Colonic mucosa (tissue), 4 donors: ENCODE measurements at regions not wholly inside any gene's neighbourhood (a gene's known extent, or its start where the extent isn't known, plus 50 kb on each side); places are given as distances from the start of the nearest gene placed in this dataset.

Source experiments
- DNase-seq: peaks from one replicate; pipeline ENCODE4 v3.0.0-alpha.2; 2020
- H3K27ac ChIP-seq: fragments of 200-600 bp; one replicate; pipeline ENCODE4 v1.8.0; 2021
- H3K27me3 ChIP-seq: fragments of 200-600 bp; one replicate; pipeline ENCODE4 v1.8.0; 2021
- H3K36me3 ChIP-seq: fragments of 200-600 bp; one replicate; pipeline ENCODE4 v1.8.0; 2021
- H3K4me1 ChIP-seq: fragments of 200-600 bp; one replicate; pipeline ENCODE4 v1.8.0; 2021; ENCODE audit warnings: mild to moderate bottlenecking
- H3K4me3 ChIP-seq: fragments of 200-600 bp; one replicate; pipeline ENCODE4 v1.8.0; 2021
- H3K9ac ChIP-seq, 2 donors: one replicate each; pipeline ENCODE4 v1.7.0; 2013; ENCODE audit warnings: control low read depth in 2 of 2, low read depth in 2 of 2, low read length in 2 of 2
- H3K9me3 ChIP-seq: fragments of 200-600 bp; one replicate; pipeline ENCODE4 v1.8.0; 2021
- intact Hi-C: fragments of 100-400 bp; cut with DNase I; formaldehyde crosslinking; loops from one replicate; pipeline ENCODE4 v1.14.1; 2022
- TF ChIP-seq, protein P1 (sequence below): fragments of 200-600 bp; IDR thresholded peaks from one replicate; pipeline ENCODE4 v1.8.0; 2022; ENCODE audit warnings: antibody characterized with exemption, mild to moderate bottlenecking
- donor health status: healthy.
- donor health status: DM: no; HTN: no; CAD: no.
- donor health status: DM: no; HTN: no; CAD: no.

DNA sequence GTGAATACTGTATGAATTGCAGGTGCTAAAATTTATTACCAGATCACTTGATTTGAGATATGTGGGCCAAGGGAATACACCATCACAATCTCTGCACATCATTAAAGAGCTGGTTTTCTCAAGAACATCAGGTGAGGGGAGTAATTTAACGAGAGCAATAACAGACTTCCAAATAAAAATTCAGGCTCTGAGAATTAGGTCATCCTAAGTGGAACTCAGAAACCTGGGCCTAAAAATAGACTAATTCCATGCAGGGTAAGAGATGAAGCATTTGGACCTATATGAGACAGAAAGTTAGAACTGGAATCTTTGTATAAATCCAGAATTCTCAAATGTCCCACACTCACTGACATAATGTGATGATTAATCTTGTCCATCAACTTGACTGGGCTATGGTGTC is 331.1 kb downstream of the ZNF621 start:
- H3K9me3 ChIP-seq, result no peaks in the 10 kb centered on the region
- TF ChIP-seq, protein P1, sequence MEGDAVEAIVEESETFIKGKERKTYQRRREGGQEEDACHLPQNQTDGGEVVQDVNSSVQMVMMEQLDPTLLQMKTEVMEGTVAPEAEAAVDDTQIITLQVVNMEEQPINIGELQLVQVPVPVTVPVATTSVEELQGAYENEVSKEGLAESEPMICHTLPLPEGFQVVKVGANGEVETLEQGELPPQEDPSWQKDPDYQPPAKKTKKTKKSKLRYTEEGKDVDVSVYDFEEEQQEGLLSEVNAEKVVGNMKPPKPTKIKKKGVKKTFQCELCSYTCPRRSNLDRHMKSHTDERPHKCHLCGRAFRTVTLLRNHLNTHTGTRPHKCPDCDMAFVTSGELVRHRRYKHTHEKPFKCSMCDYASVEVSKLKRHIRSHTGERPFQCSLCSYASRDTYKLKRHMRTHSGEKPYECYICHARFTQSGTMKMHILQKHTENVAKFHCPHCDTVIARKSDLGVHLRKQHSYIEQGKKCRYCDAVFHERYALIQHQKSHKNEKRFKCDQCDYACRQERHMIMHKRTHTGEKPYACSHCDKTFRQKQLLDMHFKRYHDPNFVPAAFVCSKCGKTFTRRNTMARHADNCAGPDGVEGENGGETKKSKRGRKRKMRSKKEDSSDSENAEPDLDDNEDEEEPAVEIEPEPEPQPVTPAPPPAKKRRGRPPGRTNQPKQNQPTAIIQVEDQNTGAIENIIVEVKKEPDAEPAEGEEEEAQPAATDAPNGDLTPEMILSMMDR, result no peak

DNA sequence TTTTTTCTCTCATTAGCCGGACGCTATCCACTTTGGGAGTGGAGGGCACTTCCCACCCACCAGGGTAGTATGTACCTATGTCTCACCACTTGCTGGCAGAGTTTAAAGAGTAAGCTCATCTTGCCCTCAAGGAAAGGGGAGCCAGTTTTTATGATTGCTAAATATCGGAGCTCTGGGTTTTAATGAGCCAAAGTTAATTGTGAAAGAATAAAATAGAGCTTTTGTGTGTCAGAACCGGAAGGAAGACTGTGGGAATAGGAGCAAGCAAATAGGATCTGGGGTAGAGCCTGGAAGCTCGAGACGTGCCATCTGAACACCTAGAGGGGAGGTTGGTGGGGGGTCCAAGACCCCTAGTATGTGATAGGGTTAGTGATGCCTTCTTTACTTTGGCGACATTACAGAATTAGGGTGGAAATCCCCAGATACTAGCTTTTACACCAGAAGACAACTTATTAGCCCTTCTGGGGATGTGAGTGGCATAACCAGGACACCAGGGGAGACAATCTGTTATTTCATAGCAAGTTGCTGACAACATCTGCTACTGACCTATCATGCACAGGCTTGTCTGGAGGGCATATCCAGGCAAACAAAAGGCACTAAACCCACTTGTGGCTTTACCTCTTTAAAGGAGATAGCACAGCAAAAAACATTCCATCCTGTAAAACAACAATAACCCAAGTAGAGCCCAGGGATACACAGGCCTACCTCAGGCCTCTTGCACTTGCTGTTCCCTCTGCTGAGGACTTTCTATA is 333.8 kb downstream of the ZNF621 start:
- no peaks in the 10 kb centered on the region for H3K9me3 ChIP-seq
- no peak overlapping the region for H3K27ac ChIP-seq
- intact Hi-C loops, result no loop called here
- H3K4me3 ChIP-seq, result no peak overlapping the region
- H3K4me1 ChIP-seq, result no peaks in the 10 kb centered on the region
- H3K9ac ChIP-seq, result no peak overlapping the region
- TF ChIP-seq, protein P1, result no peak
- no peaks in the 10 kb centered on the region for H3K27me3 ChIP-seq
- DNase-seq, result no peak
- no peaks in the 10 kb centered on the region for H3K36me3 ChIP-seq

More for the DNA sequence above, 331.1 kb downstream of the ZNF621 start:
- Histone ChIP-seq H3K4me3 (no peak overlapping the region), H3K9ac (no peak overlapping the region), H3K36me3 (no peaks in the 10 kb centered on the region), H3K27me3 (no peaks in the 10 kb centered on the region), H3K27ac (no peak overlapping the region), H3K4me1 (no peaks in the 10 kb centered on the region)
- DNase-seq, result no peak
- intact Hi-C loops, result no loop called here

DNA sequence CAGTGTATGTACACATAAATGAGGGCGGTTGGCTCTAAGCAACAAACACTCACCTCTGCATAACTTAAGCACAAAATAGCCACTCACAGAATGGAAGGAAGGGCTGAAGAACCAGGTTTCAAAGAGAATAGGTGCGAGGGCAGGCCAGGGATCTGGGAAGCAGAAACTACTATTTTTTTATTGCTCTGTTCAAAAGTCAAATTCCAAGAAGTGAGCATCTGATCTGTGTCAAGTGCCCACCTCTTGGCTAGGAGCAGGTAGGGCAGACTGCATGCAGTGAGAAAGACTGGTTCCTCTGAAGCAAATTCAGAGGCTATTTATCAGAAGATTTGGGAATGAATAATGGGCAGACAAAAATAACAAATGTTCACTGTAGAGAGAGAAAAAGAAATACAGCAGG is 336.4 kb upstream of the CTNNB1 start:
- TF ChIP-seq, protein P1, result no peak
- no peaks in the 10 kb centered on the region for H3K9me3 ChIP-seq
- no peak overlapping the region for H3K4me3 ChIP-seq
- H3K27me3 ChIP-seq, result no peaks in the 10 kb centered on the region
- no peak overlapping the region for H3K27ac ChIP-seq
- DNase-seq, result no peak
- intact Hi-C loops, result no loop called here
- H3K36me3 ChIP-seq, result no peaks in the 10 kb centered on the region
- H3K9ac ChIP-seq, result no peak overlapping the region
- H3K4me1 ChIP-seq, result no peaks in the 10 kb centered on the region

DNA sequence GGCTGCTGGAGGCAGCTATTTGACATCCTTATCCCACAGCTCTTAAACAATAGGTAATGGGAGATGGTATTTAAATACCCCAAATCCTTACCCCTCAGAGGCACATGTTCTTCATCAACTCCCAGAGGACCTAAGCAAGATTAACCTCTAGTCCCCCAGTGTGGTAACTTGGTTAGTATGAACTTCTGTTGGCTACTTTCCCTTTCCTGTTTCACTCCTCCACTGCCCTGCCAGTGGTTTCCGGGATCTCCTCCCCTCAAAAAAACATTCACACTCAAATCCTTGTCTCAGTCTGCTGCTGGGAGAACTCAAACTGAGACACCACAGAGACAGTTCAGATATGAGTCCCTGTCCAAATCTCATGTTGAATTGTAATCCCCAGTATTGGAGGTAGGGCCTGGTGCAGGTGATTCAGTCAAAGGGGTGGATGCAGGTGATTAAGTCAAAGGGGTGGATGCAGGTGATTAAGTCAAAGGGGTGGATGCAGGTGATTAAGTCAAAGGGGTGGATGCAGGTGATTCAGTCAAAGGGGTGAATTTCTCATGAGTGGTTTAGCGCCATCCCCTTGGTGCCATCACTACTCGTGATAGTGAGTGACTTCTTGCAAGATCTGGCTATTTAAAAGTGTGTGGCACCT is 335.0 kb upstream of the CTNNB1 start:
- Histone ChIP-seq H3K4me3 (no peak overlapping the region), H3K9me3 (no peaks in the 10 kb centered on the region), H3K27ac (no peak overlapping the region), H3K9ac (no peak overlapping the region), H3K36me3 (no peaks in the 10 kb centered on the region), H3K27me3 (no peaks in the 10 kb centered on the region), H3K4me1 (no peaks in the 10 kb centered on the region)
- no peak for DNase-seq
- intact Hi-C loops, result no loop called here
- TF ChIP-seq, protein P1, result no peak

DNA sequence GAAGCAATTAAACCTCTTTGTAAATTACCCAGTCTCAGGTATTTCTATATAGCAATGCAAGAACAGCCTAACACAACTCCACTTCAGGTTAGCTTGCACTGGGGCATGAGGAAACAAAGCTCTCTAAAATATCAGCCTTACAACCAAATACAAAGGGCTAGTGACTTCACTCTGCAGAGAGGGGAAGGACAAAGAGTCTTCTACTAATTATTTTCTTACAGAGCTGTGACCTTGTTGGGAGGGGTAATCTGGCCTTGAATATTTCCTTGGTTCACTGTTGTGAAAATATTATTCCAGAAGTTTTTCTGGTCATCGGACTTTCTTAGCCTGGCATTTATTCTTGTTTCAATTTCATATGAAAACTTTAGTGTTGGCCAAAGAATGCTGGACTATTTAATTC is 334.4 kb upstream of the CTNNB1 start:
- Histone ChIP-seq H3K27ac (no peak overlapping the region), H3K4me1 (no peaks in the 10 kb centered on the region)
- intact Hi-C loops, result no loop called here

More for the DNA sequence above, 334.4 kb upstream of the CTNNB1 start:
- Histone ChIP-seq H3K9ac (no peak overlapping the region), H3K27me3 (no peaks in the 10 kb centered on the region), H3K36me3 (no peaks in the 10 kb centered on the region), H3K9me3 (no peaks in the 10 kb centered on the region), H3K4me3 (no peak overlapping the region)
- DNase-seq, result no peak
- TF ChIP-seq, protein P1, result no peak
